ENCODE measurements at regions not wholly inside any gene's neighbourhood (a gene's known extent, or its start where the extent isn't known, plus 50 kb on each side); places are given as distances from the start of the nearest gene placed in this dataset.

DNA sequence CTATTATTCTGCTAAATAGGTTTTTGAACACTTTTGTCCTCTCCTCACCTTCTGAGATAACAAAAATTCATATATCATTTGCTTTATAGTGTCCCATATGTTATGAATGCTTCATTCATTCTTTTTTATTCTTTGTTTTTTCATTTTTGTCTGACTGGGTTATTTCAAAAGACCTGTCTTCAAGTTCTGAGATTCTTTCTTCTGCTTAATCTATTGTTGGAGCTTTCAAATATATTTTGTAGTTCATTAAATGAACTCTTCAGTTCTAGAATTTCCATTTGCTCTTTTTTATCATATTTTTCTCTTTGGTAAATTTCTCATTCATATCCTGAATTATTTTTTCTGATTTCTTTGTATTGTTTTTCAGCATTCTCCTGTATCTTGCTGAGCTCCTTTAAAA is 53.1 kb upstream of the SCIN start:
- TF ChIP-seq, protein P1, sequence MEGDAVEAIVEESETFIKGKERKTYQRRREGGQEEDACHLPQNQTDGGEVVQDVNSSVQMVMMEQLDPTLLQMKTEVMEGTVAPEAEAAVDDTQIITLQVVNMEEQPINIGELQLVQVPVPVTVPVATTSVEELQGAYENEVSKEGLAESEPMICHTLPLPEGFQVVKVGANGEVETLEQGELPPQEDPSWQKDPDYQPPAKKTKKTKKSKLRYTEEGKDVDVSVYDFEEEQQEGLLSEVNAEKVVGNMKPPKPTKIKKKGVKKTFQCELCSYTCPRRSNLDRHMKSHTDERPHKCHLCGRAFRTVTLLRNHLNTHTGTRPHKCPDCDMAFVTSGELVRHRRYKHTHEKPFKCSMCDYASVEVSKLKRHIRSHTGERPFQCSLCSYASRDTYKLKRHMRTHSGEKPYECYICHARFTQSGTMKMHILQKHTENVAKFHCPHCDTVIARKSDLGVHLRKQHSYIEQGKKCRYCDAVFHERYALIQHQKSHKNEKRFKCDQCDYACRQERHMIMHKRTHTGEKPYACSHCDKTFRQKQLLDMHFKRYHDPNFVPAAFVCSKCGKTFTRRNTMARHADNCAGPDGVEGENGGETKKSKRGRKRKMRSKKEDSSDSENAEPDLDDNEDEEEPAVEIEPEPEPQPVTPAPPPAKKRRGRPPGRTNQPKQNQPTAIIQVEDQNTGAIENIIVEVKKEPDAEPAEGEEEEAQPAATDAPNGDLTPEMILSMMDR (IDR thresholded peaks at IDR 0.05) = no peak
- TF ChIP-seq POLR2A (IDR thresholded peaks at IDR 0.05) = no peak

Data from adrenal gland (tissue), 5 donors.